A204.1 (cell line): ENCODE measurements at regions not wholly inside any gene's neighbourhood (a gene's known extent, or its start where the extent isn't known, plus 50 kb on each side); places are given as distances from the start of the nearest gene placed in this dataset.
"Not testable (repeated sequence)": the region's sequence is repeated elsewhere in the genome, so short reads cannot be mapped to it uniquely, and the experiment has no call there.

ENCODE experiments used
- FAIRE-seq: peaks from 2 replicates; lab custom pipeline; 2012; peaks lifted over from hg19 to GRCh38; lab: Jason Lieb, UNC

DNA sequence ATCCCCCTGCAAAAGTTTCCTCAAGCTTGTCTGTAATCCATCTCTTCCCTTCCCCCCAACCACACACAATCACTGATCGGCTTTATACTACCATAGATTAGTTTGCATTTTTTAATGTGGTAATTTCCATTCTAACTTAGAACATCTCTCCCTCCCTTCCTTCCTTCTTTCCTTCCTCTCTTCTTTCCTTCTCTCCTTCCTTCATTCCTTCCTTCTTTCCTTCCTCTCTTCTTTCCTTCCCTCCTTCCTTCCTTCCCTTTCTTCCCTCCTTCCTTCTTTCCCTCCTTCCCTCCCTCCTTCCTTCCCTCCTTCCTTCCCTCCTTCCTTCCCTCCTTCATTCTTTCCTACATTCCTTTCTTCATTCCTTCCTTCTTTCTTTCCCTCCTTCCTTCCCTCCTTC is 166.2 kb upstream of the MSX2 start:
- FAIRE-seq = no peak

- no peak for FAIRE-seq
Observed at GRCh38 chr5:174559141-174559540, 165.2 kb upstream of the MSX2 start.

- FAIRE-seq = no peak
Observed at GRCh38 chr5:174559566-174560090, 164.8 kb upstream of the MSX2 start.

DNA sequence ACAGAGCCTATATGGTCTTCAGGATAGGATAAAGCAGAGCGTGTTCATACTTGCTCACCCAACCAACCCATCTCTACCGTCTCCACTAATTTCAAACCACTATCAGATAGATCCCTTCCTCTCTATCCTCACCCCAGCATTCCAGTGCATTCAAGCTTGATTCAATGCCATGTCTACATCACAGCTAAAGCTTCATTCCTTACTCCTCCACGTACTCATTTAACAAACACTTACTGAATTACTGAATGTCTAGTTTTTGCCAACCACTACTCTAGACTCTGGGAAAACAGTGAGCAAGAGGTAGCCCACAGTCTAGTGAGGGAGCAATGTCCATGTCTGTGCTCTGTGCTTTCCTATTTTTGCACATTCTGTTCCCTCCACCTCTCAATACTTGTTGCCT is 163.5 kb upstream of the MSX2 start:
- no peak for FAIRE-seq

DNA sequence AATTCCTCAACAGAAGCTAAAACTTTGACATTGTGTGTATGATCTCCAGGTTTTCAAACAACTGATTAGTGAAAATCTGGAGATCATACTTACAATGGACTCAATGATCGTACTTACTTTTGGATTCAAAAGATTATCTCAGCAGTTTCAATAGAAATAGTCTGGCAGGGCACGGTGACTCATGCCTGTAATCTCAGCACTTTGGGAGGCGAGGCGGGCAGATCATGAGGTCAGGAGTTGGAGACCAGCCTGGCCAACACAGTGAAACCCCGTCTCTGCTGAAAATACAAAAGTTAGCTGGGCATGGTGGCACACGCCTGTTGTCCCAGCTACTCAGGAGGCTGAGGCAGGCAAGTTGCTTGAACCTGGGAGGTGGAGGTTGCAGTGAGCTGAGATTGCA is 161.3 kb upstream of the MSX2 start:
- FAIRE-seq = not testable (repeated sequence)

- FAIRE-seq = no peak
Observed at GRCh38 chr5:174563899-174564298, 160.5 kb upstream of the MSX2 start.

DNA sequence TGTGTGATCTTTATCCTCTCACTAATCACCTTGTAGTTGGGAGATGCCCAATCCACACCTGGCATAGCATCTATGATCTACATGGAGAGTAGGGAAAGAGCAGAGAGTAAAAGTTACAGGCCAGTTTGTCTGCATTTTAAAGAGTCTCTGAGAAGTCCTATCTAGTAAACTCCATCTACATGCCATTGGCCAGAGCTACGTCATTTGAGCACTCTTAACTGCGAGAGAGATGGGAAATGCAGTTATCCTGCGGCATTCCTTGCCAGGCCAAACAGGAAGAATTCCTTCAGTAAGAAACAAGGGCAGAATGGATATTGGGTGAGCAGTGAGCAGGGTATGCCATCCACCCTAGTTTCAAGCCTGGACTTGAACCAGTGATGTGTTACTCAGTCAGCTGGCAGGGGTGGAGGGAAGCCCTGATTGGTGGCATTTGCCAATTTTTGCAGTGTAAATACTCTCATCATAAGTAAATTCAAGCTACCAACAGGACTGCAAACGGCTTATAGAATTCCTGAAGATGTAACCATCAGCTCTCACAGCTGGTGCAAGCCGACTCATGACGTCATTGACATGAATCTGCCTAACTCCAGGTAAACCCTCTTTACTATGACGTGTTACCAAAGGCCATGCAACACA is 156.8 kb upstream of the MSX2 start:
- no peak for FAIRE-seq

- FAIRE-seq = no peak
Observed at GRCh38 chr5:174570662-174571061, 153.7 kb upstream of the MSX2 start.

GRCh38 chr5:174571662-174572397 is 152.6 kb upstream of the MSX2 start:
- FAIRE-seq = peak; percentile 65

GRCh38 chr5:174572591-174572990 is 151.8 kb upstream of the MSX2 start:
- no peak for FAIRE-seq

GRCh38 chr5:174573221-174573994 is 151.0 kb upstream of the MSX2 start:
- FAIRE-seq = no peak

DNA sequence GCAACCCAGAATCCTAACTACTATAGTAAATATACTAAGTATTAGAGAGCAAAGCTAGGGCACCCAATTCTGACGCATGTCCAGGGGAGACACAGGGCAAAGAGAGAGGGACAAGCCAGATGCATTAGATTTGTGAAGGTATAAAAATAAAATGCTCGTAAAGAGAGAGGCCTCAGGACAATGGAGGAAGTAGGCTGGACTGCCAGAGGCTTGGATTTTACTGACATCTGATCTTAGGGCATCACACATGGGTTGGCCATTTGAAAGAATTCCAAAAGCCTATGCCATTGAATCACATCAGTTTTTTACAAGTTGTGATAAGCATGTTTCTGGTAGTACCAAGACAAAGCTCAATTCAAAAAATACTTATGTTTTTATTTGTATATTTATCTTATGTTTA is 149.3 kb upstream of the MSX2 start:
- FAIRE-seq = no peak

DNA sequence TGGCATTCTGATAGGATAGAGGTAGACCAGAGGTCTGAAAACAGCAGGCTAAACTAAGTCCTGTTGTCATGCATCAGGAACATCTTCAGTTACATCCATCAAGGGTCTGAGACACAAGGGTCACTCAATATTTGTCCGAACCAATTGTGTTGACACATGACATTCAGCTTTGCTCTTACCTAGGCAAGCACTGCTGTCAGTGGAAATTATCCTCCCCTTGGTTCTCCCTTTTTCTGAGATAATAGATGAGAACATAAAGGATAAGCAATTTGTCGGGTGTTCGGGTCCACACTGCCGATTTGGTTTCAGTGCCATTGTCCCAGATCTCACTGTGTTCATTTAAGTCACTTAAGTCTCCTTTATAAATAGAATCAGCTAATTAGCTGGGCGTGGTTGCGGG is 148.3 kb upstream of the MSX2 start:
- no peak for FAIRE-seq

- no peak for FAIRE-seq
Observed at GRCh38 chr5:174581479-174581878, 142.9 kb upstream of the MSX2 start.

GRCh38 chr5:174581894-174582293 is 142.5 kb upstream of the MSX2 start:
- FAIRE-seq = no peak

DNA sequence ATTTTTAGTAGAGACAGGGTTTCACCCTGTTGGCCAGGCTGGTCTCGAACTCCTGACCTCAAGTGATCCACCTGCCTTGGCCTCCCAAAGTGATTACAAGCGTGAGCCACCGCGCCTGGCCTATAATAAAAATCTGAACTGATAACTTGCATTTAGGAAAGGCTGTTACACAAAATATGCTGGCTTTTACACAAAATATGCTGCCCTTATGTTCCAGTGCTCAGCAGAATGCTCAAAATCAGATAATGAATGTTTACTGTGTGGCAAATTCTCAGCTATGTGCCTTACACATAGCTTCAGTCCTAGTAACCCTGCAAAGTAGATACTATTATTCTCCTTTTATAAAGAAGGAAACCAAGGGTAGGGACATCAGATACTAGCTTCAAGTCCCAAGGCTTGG is 141.3 kb upstream of the MSX2 start:
- FAIRE-seq = no peak

DNA sequence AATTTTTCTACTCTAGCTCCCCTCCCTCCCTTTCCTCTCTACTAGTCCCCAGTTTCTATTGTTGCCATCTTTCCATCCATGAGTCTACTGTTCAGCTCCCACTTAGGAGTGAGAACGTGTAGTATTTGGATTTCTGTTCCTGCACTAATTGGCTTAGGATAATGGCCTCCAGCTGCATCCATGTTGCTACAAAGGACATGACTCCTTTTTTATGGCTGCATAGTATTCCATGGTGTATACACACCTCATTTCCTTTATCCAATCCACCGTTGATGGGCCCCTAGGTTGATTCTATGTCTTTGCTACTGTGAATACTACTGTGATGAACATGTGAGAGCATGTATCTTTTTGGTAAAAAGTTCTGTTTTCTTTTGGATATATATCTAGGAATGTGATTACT is 138.9 kb upstream of the MSX2 start:
- no peak for FAIRE-seq

DNA sequence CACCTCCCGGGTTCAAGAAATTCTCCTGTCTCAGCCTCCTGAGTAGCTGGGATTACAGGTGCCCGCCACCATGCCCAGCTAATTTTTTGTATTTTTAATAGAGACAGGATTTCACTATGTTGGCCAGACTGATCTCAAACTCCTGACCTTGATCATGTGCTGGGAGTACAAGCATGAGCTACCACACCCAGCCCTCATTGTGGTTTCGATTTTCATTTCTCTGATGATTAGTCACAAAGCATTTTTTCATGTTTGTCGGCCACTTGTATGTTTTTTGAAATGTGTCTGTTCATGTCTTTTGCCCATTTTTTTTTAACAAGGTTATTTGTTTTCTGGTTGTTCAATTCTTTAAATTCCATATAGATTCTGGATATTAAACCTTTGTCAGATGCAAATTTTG is 138.2 kb upstream of the MSX2 start:
- not testable (repeated sequence) for FAIRE-seq

GRCh38 chr5:174589011-174589410 is 135.4 kb upstream of the MSX2 start:
- FAIRE-seq = no peak

DNA sequence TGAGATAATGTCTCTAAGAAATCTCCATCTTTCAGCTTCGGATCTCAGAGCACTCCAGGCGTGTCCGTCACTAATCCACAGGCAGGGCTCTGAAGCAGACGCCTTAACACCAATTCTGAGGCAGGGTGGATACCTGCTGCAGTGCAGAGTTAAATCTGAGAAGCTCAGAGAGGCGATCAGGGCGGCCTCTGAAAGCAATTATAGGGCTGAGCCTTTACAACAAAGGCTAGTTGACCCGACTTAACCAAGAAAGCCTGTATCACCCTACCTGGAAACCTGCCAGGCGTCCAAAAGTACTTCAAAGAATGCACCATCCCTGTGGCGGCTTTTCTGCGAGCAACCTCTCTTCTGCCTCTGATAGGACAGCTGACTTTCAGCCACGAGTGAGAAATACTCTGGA is 134.8 kb upstream of the MSX2 start:
- FAIRE-seq = no peak

- no peak for FAIRE-seq
Observed at GRCh38 chr5:174590820-174591219, 133.6 kb upstream of the MSX2 start.

DNA sequence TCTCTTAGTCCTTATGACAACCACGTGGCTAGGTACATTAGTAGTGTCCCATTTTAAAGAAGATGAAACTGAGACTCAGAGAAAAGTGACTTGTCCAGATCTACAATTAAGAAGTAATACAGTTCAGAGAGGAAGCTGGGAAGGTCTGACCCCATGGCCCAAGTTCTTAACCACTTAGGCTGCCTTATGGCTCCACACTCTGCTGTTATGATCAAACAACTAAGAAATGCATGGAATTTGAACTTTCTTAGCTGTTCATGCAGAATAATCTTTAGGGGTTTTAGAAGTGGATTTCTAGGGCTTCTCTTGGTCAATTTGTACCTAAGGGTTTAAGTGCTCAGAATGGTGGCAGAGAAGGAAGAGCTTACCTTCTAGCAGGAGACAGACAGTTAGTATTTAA is 128.0 kb upstream of the MSX2 start:
- FAIRE-seq = no peak

DNA sequence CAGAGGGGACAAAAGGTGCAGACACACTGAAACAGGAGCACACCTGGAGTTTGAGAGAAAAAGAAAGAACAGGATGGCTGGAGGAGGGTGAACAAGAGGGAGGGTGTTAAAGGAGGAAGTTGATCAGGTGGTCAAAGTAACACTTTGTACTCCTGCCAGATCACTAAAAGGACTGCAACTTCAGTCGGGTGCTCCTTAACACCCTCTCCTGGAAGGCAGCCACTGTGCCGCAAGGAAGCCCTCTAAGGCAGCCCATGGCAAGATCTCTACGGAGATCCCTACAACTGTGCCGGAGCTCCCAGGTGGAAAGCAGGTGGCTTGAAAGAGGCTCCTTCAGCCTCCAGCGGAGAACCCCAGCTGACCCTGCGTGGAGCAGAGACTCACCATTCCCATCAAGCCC is 124.4 kb upstream of the MSX2 start:
- FAIRE-seq = no peak
